Thyroid gland (tissue), 4 donors: ENCODE measurements at regions not wholly inside any gene's neighbourhood (a gene's known extent, or its start where the extent isn't known, plus 50 kb on each side); places are given as distances from the start of the nearest gene placed in this dataset.

Experiments
- CTCF ChIP-seq, 6 experiments: fragments of 200-600 bp in 3 of 6; fragments of 450-650 bp in 3 of 6; sonication (generic) in 3 of 6; IDR thresholded peaks; one replicate each; pipeline ENCODE4 v1.5.1; 2016 to 2019; ENCODE audit warnings: antibody characterized with exemption in 6 of 6, mild to moderate bottlenecking in 2 of 6, inconsistent platforms in 1 of 6, moderate library complexity in 1 of 6
- POLR2A ChIP-seq, 2 donors: fragments of 450-650 bp; IDR thresholded peaks; one replicate each; pipeline ENCODE4 v1.6.1; 2017; ENCODE audit warnings: antibody characterized with exemption in 2 of 2, mild to moderate bottlenecking in 2 of 2, moderate library complexity in 1 of 2

GRCh38 chr3:159030138-159030670, 228.3 kb downstream of the MFSD1 start:
- TF ChIP-seq CTCF (IDR thresholded peaks at IDR 0.05), result no peak
- no peak for TF ChIP-seq POLR2A (IDR thresholded peaks at IDR 0.05)
